ENCODE measurements at regions not wholly inside any gene's neighbourhood (a gene's known extent, or its start where the extent isn't known, plus 50 kb on each side); places are given as distances from the start of the nearest gene placed in this dataset.

GRCh38 chr6:147905711-147906110, 397.2 kb downstream of the SAMD5 start:
- DNase-seq (ENCODE audit: low spot score), result no peak
- no peak overlapping the region for H3K27ac Mint-ChIP-seq
- no peaks in the 10 kb centered on the region for H3K27me3 Mint-ChIP-seq (ENCODE audit: low read depth)
- H3K4me1 Mint-ChIP-seq, result peaks cover 5% of the 10 kb centered on the region; the same call in 1 of the 2 replicates
- no peaks in the 10 kb centered on the region for H3K9me3 Mint-ChIP-seq
- no peaks in the 10 kb centered on the region for H3K36me3 Mint-ChIP-seq
- ATAC-seq, result no peak
- ChIA-PET CTCF (no interaction called here), POLR2A (no interaction called here)
- no peak for TF ChIP-seq GRHL2 (CRISPR knock-in tag; IDR thresholded peaks at IDR 0.05; ENCODE audit: insufficient replicate concordance, severe bottlenecking)
- no peak for TF ChIP-seq FOXJ3 (CRISPR knock-in tag; IDR thresholded peaks at IDR 0.05; ENCODE audit: borderline replicate concordance)
- no peak for TF ChIP-seq SP1 (CRISPR knock-in tag; conservative IDR thresholded peaks at IDR 0.05)
- TF ChIP-seq ZNF263 (CRISPR knock-in tag; IDR thresholded peaks at IDR 0.05; ENCODE audit: low read depth), result no peak
- TF ChIP-seq ZNF425 (CRISPR knock-in tag; conservative IDR thresholded peaks at IDR 0.05), result no peak
- no peak overlapping the region for H3K4me3 Mint-ChIP-seq

GRCh38 chr6:147906361-147906760, 397.9 kb downstream of the SAMD5 start:
- CTCF ChIA-PET, result no interaction called here
- ATAC-seq, result no peak

GRCh38 chr6:147909640-147910039, 401.1 kb downstream of the SAMD5 start:
- H3K9me3 Mint-ChIP-seq, result no peaks in the 10 kb centered on the region
- ChIA-PET POLR2A (no interaction called here), CTCF (no interaction called here)
- H3K4me1 Mint-ChIP-seq, result peaks cover 5% of the 10 kb centered on the region; the same call in 1 of the 2 replicates
- no peak overlapping the region for H3K27ac Mint-ChIP-seq
- H3K4me3 Mint-ChIP-seq, result no peak overlapping the region
- no peaks in the 10 kb centered on the region for H3K36me3 Mint-ChIP-seq
- TF ChIP-seq CBFB (CRISPR knock-in tag; IDR thresholded peaks at IDR 0.05; ENCODE audit: low read depth) (no peak), SP1 (CRISPR knock-in tag; conservative IDR thresholded peaks at IDR 0.05) (no peak), ZNF263 (CRISPR knock-in tag; IDR thresholded peaks at IDR 0.05; ENCODE audit: low read depth) (no peak), KAT7 (CRISPR knock-in tag; IDR thresholded peaks at IDR 0.05; ENCODE audit: borderline replicate concordance) (no peak)
- H3K27me3 Mint-ChIP-seq (ENCODE audit: low read depth), result no peaks in the 10 kb centered on the region
- DNase-seq (ENCODE audit: low spot score) (no peak), ATAC-seq (no peak)

More at GRCh38 chr6:147906361-147906760, 397.9 kb downstream of the SAMD5 start:
- H3K4me3 Mint-ChIP-seq, result no peak overlapping the region
- TF ChIP-seq MLX (CRISPR knock-in tag; IDR thresholded peaks at IDR 0.05) (no peak), JAZF1 (CRISPR knock-in tag; IDR thresholded peaks at IDR 0.05) (no peak), ATF6 (CRISPR knock-in tag; IDR thresholded peaks at IDR 0.05) (no peak), USF1 (CRISPR knock-in tag; IDR thresholded peaks at IDR 0.05) (no peak), IRF2 (CRISPR knock-in tag; IDR thresholded peaks at IDR 0.05; ENCODE audit: borderline replicate concordance, low read depth) (no peak), PREB (CRISPR knock-in tag; IDR thresholded peaks at IDR 0.05; ENCODE audit: borderline replicate concordance) (no peak), SMAD4 (CRISPR knock-in tag; IDR thresholded peaks at IDR 0.05) (no peak)
- H3K27ac Mint-ChIP-seq, result no peak overlapping the region
- peaks cover 5% of the 10 kb centered on the region; the same call in 1 of the 2 replicates for H3K4me1 Mint-ChIP-seq
- no peaks in the 10 kb centered on the region for H3K36me3 Mint-ChIP-seq
- H3K27me3 Mint-ChIP-seq (ENCODE audit: low read depth), result no peaks in the 10 kb centered on the region
- H3K9me3 Mint-ChIP-seq, result no peaks in the 10 kb centered on the region
- DNase-seq (ENCODE audit: low spot score), result no peak
- POLR2A ChIA-PET, result no interaction called here
